ENCODE measurements at regions not wholly inside any gene's neighbourhood (a gene's known extent, or its start where the extent isn't known, plus 50 kb on each side); places are given as distances from the start of the nearest gene placed in this dataset.
"Not testable (repeated sequence)": the region's sequence is repeated elsewhere in the genome, so short reads cannot be mapped to it uniquely, and the experiment has no call there.

- DNase-seq: no peak
Measured at GRCh38 chr5:17831279-17831678, 197.0 kb downstream of the TAF11L14 start.

GRCh38 chr5:17832949-17833745 lies 198.9 kb downstream of the TAF11L14 start:
- DNase-seq: no peak

DNA sequence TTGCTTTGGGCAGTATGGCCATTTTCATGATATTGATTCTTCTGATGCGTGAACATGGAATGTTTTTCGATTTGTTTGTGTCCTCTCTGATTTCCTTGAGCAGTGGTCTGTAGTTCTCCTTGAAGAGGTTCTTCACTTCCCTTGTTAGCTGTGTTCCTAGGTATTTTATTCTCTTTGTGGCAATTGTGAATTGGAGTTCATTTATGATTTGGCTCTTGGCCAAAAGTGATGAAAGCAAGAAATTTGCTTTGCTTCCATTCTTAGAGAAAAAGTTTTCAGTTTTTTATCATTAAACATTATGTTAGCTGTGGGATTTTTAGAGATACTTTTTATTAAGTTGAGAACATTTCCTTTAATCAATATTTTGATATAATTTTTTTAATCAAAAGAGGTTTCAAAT lies 203.5 kb downstream of the TAF11L14 start:
- no peak for DNase-seq

DNA sequence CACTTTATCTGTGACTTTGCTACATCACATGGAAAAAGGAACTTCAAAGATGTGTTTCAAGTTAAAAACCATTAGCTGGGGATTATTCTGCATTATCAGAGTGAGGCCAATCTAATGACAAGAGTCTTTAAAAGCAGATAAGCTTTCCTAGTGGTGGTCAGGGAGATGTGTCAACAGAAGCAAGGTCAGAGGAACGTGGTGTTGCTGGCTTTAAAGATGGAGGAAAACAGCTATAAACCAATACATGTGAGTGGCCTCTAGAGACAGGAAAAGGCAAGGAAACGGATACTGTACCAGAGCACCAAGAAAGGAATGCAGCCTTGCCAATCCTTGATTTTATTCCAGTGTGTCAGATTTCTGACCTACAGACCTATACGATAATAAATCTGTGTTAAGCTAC lies 204.2 kb downstream of the TAF11L14 start:
- DNase-seq: no peak

DNA sequence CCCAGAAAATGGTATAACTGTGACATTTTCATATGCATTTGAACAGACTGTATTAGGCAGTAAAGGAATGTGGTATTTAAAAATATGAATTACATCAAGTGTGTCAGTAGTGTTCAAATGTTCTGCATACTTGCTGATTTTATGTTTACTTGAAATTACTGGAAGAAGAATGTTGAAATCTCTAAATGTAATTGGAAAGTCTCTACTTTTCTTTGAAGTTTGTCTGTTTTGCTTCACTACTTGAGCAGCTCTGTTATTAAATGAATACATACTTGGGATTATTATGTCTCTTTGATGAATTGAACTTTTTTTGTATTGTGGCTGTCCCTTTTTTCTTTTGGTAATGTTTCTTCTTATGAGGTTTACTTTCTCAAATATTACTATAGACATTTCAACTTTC lies 205.6 kb downstream of the TAF11L14 start:
- DNase-seq: no peak

DNA sequence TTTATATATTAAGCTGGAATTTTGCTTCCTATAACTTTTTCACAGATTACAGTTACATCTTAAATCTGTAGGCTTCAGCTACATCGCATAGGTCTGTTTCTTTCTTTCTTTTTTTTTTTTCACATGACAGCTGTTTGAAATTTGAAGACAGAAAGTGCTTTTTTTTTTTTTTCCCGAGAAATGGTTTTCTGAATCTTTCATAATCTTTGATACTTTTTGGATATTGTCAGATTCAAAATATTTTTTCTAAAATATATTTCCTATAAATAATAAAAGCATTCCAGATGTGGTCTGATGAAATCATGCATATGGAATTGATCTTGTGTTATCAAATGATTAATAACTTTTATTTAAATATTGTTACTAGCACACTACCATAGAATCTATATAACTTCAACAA lies 212.2 kb downstream of the TAF11L14 start:
- no peak for DNase-seq

GRCh38 chr5:17847286-17847685 lies 213.0 kb downstream of the TAF11L14 start:
- DNase-seq: no peak

GRCh38 chr5:17852111-17852510 lies 217.9 kb downstream of the TAF11L14 start:
- DNase-seq: no peak

DNA sequence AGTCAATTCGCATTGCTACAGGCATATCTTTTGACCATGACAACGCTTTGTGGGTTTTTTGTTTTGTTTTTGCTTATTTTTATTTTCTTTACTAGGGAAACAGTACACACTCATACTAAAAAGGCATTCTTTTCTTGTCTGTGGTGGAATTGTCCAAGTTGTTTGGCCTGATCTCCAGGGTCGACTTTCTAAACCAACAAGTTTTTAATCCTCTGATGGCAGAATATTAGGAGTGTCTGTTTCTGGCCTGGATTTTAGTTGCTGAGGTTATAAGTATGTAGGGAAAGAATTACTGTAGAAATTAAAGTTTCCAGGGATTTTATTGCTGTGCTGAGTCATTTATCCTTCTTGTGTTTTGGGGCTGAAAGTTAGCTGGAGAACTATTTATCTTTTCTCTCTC lies 218.5 kb downstream of the TAF11L14 start:
- no peak for DNase-seq

- no peak for DNase-seq
Measured at GRCh38 chr5:17854901-17855300, 220.6 kb downstream of the TAF11L14 start.

GRCh38 chr5:17860660-17861315 lies 226.5 kb downstream of the TAF11L14 start:
- no peak for DNase-seq

- not testable (repeated sequence) for DNase-seq
Measured at GRCh38 chr5:17864903-17865302, 230.6 kb downstream of the TAF11L14 start.

GRCh38 chr5:17865966-17866365 lies 231.7 kb downstream of the TAF11L14 start:
- DNase-seq: not testable (repeated sequence)

GRCh38 chr5:17872204-17872603 lies 237.9 kb downstream of the TAF11L14 start:
- no peak for DNase-seq

- no peak for DNase-seq
Measured at GRCh38 chr5:17878541-17878940, 244.3 kb downstream of the TAF11L14 start.

DNA sequence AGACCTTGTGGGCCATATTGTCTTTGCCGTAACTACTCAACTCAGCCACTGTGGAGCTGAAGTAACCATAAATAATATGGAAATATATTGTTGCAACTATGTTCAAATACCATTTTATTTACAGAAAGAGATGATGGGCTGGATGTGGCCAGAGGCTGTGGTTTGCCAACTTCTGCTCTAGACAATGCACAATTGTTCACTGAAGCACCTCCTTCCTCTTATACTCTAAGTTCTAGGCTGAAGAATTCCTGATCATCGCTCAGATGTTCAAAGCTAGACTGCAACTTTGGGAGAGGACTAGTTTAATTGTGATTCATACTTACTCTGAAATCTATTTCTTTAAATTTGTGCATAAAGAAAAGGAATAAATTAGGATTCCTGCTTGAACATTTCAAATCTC lies 245.0 kb downstream of the TAF11L14 start:
- no peak for DNase-seq

GRCh38 chr5:17880869-17881268 lies 246.6 kb downstream of the TAF11L14 start:
- no peak for DNase-seq

GRCh38 chr5:17882760-17883488 lies 248.7 kb downstream of the TAF11L14 start:
- DNase-seq: no peak

GRCh38 chr5:17888155-17888554 lies 253.9 kb downstream of the TAF11L14 start:
- no peak for DNase-seq

DNA sequence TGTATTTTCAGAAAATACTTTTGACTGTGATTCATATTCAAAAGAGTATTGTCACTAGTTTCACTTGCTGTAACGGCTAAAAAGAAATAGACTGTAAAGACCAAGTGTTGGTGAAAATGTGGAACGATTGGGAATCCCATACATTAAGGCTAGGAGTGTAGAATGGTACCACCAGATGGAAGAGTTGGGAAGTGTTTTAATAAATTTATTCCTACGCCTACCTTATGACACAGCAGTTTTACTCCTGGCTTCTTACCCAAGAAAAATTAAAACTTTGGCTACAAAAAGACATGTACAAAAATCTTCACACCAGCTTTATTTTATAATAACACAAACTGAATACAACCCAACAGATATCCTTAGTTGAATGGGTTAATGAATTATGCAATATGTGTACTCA lies 256.2 kb downstream of the TAF11L14 start:
- no peak for DNase-seq

DNA sequence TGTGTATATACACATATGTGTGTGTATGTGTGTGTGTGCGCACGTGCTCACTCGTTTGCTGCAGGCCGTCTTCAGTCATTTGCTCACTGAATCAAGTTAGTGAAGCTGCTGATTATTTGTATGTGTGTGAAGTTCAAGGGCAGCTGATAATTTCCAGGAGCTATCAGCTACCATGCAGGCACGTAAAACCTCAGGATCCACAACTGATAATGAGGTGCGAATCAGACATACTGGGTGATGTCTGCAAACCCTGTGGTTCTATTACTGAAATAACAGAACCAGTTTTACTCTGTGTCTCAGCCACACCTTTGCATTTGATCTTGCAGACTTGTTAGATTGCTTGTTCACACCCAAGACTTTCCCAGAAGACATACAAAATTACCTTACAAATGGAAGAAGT lies 257.6 kb downstream of the TAF11L14 start:
- DNase-seq: no peak

DNA sequence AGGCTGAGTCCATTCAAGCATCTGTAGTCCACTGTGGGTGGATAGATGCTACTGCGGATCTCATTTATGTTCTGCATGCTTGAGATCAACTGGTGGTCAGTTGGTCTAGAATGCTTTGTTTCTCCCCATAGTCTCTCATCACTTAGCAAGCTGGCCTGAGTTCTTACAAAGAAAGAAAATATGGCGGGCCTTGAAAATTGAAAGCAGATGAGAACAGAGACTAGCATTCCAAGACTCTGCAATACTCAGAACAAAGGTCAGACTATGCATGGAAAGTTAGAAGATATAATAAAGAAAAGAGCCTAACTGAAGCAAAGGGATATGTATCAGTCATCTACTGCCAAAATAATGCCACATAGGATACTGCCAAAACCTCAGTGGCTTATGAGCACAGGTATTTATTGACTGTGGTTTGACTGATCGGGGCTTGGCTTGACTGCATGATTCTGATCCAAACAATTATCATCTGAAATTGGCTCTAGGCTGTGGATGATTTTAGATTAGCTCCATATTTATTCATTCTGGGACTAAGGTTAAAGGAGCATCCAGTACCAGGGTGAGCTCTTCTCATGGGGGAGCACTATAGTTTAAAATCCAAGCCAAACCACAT lies 258.9 kb downstream of the TAF11L14 start:
- no peak for DNase-seq

GRCh38 chr5:17895288-17896033 lies 261.2 kb downstream of the TAF11L14 start:
- DNase-seq: no peak

All from CD4-positive, alpha-beta T cell treated with Interleukin-4 for 1 hour (primary cell).